ENCODE measurements at regions not wholly inside any gene's neighbourhood (a gene's known extent, or its start where the extent isn't known, plus 50 kb on each side); places are given as distances from the start of the nearest gene placed in this dataset.

- TF ChIP-seq, protein P1, sequence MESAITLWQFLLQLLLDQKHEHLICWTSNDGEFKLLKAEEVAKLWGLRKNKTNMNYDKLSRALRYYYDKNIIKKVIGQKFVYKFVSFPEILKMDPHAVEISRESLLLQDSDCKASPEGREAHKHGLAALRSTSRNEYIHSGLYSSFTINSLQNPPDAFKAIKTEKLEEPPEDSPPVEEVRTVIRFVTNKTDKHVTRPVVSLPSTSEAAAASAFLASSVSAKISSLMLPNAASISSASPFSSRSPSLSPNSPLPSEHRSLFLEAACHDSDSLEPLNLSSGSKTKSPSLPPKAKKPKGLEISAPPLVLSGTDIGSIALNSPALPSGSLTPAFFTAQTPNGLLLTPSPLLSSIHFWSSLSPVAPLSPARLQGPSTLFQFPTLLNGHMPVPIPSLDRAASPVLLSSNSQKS (CRISPR knock-in tag; IDR thresholded peaks at IDR 0.05) = no peak
- TF ChIP-seq, protein P2, sequence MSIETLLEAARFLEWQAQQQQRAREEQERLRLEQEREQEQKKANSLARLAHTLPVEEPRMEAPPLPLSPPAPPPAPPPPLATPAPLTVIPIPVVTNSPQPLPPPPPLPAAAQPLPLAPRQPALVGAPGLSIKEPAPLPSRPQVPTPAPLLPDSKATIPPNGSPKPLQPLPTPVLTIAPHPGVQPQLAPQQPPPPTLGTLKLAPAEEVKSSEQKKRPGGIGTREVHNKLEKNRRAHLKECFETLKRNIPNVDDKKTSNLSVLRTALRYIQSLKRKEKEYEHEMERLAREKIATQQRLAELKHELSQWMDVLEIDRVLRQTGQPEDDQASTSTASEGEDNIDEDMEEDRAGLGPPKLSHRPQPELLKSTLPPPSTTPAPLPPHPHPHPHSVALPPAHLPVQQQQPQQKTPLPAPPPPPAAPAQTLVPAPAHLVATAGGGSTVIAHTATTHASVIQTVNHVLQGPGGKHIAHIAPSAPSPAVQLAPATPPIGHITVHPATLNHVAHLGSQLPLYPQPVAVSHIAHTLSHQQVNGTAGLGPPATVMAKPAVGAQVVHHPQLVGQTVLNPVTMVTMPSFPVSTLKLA (conservative IDR thresholded peaks at IDR 0.05) = no peak
- TF ChIP-seq EP300 (IDR thresholded peaks at IDR 0.05; ENCODE audit: low read length) (no peak), CHD2 (IDR thresholded peaks at IDR 0.05; ENCODE audit: low read depth, low read length) (no peak), RAD21 (CRISPR knock-in tag; conservative IDR thresholded peaks at IDR 0.05 in 1 of 2, IDR thresholded peaks at IDR 0.05 in 1 of 2) (no peak), CREM (IDR thresholded peaks at IDR 0.05; ENCODE audit: low read depth) (no peak), GTF2F1 (IDR thresholded peaks at IDR 0.05; ENCODE audit: low read depth, low read length) (no peak), PKNOX1 (IDR thresholded peaks at IDR 0.05) (no peak), SMC3 (conservative IDR thresholded peaks at IDR 0.05; ENCODE audit: insufficient read depth, low read depth, low read length) (no peak), CBX2 (IDR thresholded peaks at IDR 0.05; ENCODE audit: insufficient read depth, low read length, poor library complexity, severe bottlenecking) (no peak)
- TF ChIP-seq, protein P3, sequence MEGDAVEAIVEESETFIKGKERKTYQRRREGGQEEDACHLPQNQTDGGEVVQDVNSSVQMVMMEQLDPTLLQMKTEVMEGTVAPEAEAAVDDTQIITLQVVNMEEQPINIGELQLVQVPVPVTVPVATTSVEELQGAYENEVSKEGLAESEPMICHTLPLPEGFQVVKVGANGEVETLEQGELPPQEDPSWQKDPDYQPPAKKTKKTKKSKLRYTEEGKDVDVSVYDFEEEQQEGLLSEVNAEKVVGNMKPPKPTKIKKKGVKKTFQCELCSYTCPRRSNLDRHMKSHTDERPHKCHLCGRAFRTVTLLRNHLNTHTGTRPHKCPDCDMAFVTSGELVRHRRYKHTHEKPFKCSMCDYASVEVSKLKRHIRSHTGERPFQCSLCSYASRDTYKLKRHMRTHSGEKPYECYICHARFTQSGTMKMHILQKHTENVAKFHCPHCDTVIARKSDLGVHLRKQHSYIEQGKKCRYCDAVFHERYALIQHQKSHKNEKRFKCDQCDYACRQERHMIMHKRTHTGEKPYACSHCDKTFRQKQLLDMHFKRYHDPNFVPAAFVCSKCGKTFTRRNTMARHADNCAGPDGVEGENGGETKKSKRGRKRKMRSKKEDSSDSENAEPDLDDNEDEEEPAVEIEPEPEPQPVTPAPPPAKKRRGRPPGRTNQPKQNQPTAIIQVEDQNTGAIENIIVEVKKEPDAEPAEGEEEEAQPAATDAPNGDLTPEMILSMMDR (IDR thresholded peaks at IDR 0.05 in 2 of 3, conservative IDR thresholded peaks at IDR 0.05 in 1 of 3; ENCODE audit: insufficient read depth in 2 of 3, low read depth in 1 of 3, low read length in 3 of 3) = no peak
- TF ChIP-seq, protein P4, sequence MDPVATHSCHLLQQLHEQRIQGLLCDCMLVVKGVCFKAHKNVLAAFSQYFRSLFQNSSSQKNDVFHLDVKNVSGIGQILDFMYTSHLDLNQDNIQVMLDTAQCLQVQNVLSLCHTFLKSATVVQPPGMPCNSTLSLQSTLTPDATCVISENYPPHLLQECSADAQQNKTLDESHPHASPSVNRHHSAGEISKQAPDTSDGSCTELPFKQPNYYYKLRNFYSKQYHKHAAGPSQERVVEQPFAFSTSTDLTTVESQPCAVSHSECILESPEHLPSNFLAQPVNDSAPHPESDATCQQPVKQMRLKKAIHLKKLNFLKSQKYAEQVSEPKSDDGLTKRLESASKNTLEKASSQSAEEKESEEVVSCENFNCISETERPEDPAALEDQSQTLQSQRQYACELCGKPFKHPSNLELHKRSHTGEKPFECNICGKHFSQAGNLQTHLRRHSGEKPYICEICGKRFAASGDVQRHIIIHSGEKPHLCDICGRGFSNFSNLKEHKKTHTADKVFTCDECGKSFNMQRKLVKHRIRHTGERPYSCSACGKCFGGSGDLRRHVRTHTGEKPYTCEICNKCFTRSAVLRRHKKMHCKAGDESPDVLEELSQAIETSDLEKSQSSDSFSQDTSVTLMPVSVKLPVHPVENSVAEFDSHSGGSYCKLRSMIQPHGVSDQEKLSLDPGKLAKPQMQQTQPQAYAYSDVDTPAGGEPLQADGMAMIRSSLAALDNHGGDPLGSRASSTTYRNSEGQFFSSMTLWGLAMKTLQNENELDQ (CRISPR knock-in tag; IDR thresholded peaks at IDR 0.05; ENCODE audit: borderline replicate concordance) = no peak
- TF ChIP-seq, protein P5, sequence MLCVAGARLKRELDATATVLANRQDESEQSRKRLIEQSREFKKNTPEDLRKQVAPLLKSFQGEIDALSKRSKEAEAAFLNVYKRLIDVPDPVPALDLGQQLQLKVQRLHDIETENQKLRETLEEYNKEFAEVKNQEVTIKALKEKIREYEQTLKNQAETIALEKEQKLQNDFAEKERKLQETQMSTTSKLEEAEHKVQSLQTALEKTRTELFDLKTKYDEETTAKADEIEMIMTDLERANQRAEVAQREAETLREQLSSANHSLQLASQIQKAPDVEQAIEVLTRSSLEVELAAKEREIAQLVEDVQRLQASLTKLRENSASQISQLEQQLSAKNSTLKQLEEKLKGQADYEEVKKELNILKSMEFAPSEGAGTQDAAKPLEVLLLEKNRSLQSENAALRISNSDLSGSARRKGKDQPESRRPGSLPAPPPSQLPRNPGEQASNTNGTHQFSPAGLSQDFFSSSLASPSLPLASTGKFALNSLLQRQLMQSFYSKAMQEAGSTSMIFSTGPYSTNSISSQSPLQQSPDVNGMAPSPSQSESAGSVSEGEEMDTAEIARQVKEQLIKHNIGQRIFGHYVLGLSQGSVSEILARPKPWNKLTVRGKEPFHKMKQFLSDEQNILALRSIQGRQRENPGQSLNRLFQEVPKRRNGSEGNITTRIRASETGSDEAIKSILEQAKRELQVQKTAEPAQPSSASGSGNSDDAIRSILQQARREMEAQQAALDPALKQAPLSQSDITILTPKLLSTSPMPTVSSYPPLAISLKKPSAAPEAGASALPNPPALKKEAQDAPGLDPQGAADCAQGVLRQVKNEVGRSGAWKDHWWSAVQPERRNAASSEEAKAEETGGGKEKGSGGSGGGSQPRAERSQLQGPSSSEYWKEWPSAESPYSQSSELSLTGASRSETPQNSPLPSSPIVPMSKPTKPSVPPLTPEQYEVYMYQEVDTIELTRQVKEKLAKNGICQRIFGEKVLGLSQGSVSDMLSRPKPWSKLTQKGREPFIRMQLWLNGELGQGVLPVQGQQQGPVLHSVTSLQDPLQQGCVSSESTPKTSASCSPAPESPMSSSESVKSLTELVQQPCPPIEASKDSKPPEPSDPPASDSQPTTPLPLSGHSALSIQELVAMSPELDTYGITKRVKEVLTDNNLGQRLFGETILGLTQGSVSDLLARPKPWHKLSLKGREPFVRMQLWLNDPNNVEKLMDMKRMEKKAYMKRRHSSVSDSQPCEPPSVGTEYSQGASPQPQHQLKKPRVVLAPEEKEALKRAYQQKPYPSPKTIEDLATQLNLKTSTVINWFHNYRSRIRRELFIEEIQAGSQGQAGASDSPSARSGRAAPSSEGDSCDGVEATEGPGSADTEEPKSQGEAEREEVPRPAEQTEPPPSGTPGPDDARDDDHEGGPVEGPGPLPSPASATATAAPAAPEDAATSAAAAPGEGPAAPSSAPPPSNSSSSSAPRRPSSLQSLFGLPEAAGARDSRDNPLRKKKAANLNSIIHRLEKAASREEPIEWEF (CRISPR knock-in tag; IDR thresholded peaks at IDR 0.05) = no peak
Measured at GRCh38 chr3:139745831-139746230, 68.1 kb upstream of the NMNAT3 start.
